Keratinocyte (primary cell): ENCODE measurements at regions not wholly inside any gene's neighbourhood (a gene's known extent, or its start where the extent isn't known, plus 50 kb on each side); places are given as distances from the start of the nearest gene placed in this dataset.

Source experiments
- DNase-seq: peaks from one replicate; pipeline ENCODE4 v3.0.0-alpha.2; 2011; ENCODE audit warnings: low read depth, missing footprints, low spot score
- FAIRE-seq: peaks from 2 replicates; lab custom pipeline; 2011; peaks lifted over from hg19 to GRCh38; lab: Jason Lieb, UNC
- H2AFZ ChIP-seq: 2 replicates; pipeline ENCODE4 v1.6.0; 2012; ENCODE audit warnings: low read length, control low read depth, inconsistent platforms; ENCODE audit not compliant: control insufficient read depth
- H3K27ac ChIP-seq: 2 replicates; pipeline ENCODE4 v1.5.1; 2011; ENCODE audit warnings: low read length; ENCODE audit not compliant: control insufficient read depth, insufficient read depth
- H3K27me3 ChIP-seq: 3 replicates; pipeline ENCODE4 v1.6.0; 2011; ENCODE audit warnings: low read length; ENCODE audit not compliant: control insufficient read depth, insufficient read depth; ENCODE audit errors: extremely low read depth
- H3K36me3 ChIP-seq, 2 experiments: 2 replicates in 1 of 2; 3 replicates in 1 of 2; pipeline ENCODE4 v1.5.1; 2011; ENCODE audit warnings: low read length in 2 of 2, mild to moderate bottlenecking in 1 of 2; ENCODE audit not compliant: control insufficient read depth in 2 of 2, insufficient read depth in 2 of 2; ENCODE audit errors: extremely low read depth in 1 of 2
- H3K4me1 ChIP-seq: 3 replicates; pipeline ENCODE4 v1.5.1; 2011; ENCODE audit warnings: low read length; ENCODE audit not compliant: control insufficient read depth, insufficient read depth; ENCODE audit errors: extremely low read depth
- H3K4me2 ChIP-seq: 3 replicates; pipeline ENCODE4 v1.6.0; 2011; ENCODE audit warnings: low read depth, low read length; ENCODE audit not compliant: control insufficient read depth, insufficient read depth; ENCODE audit errors: extremely low read depth
- H3K4me3 ChIP-seq, 3 experiments: fragments of 200-600 bp in 1 of 3; sonication (generic) in 1 of 3; 2 replicates in 2 of 3; 3 replicates in 1 of 3; pipeline ENCODE4 v1.5.1; 2011 to 2016; ENCODE audit warnings: low read length in 3 of 3, mild to moderate bottlenecking in 3 of 3, control low read depth in 2 of 3, inconsistent platforms in 1 of 3, low read depth in 1 of 3, mixed read lengths in 1 of 3, mixed run types in 1 of 3, moderate library complexity in 1 of 3; ENCODE audit not compliant: control insufficient read depth in 2 of 3, insufficient read depth in 2 of 3; ENCODE audit errors: extremely low read depth in 1 of 3
- H3K79me2 ChIP-seq: 2 replicates; pipeline ENCODE4 v1.6.0; 2012; ENCODE audit warnings: low read length; ENCODE audit not compliant: control insufficient read depth, insufficient read depth
- H3K9ac ChIP-seq: 3 replicates; pipeline ENCODE4 v1.6.0; 2011; ENCODE audit warnings: low read length; ENCODE audit not compliant: control insufficient read depth, insufficient read depth; ENCODE audit errors: extremely low read depth
- H3K9me1 ChIP-seq: 3 replicates; pipeline ENCODE4 v1.6.0; 2011; ENCODE audit warnings: low read length; ENCODE audit not compliant: control insufficient read depth, insufficient read depth; ENCODE audit errors: extremely low read depth
- H3K9me3 ChIP-seq: 2 replicates; pipeline ENCODE4 v1.5.1; 2012; ENCODE audit warnings: low read depth, low read length; ENCODE audit not compliant: control insufficient read depth
- H4K20me1 ChIP-seq: 3 replicates; pipeline ENCODE4 v1.6.0; 2011; ENCODE audit warnings: low read length; ENCODE audit not compliant: control insufficient read depth, insufficient read depth; ENCODE audit errors: extremely low read depth
- EZH2 ChIP-seq: IDR thresholded peaks from one replicate; pipeline ENCODE4 v1.6.1; 2012; ENCODE audit warnings: inconsistent platforms, mild to moderate bottlenecking, low read length, moderate library complexity
- dilution Hi-C: fragments of 300-500 bp; cut with MboI; formaldehyde crosslinking; loops from one replicate; pipeline ENCODE4 v1.7.0; 2020; ENCODE audit warnings: low sequenced_read_pairs; ENCODE audit not compliant: extremely low pct_ligation_motif_present
- TF ChIP-seq, protein P1 (sequence below), 3 experiments: IDR thresholded peaks in 1 of 3; conservative IDR thresholded peaks in 1 of 3; optimal IDR thresholded peaks in 1 of 3; 2 replicates in 2 of 3; 3 replicates in 1 of 3; pipeline versions ENCODE3 to v1.5.1; 2011; ENCODE audit warnings: low read length in 3 of 3, mild to moderate bottlenecking in 3 of 3, moderate library complexity in 2 of 3, control low read depth in 1 of 3, inconsistent platforms in 1 of 3; ENCODE audit not compliant: insufficient read depth in 2 of 3; ENCODE audit errors: extremely low read depth in 1 of 3

DNA sequence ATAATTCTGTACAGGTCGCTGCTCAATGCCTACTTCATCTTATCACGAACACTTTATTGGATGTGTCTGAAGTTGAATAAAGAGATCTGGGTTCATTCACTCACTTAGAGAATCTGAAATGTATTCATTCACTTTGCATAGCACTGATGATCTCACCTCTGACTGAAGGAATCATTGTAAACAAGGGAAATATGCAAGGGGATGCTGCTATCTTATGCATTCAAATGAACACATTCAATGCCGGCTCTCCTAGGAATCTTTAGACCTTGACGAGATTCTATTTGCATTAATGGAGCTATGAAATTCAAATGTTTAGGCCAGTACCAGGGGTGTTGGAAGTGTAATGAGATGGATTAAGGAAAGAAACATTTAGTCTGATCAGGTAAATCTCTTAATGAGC is 200.6 kb upstream of the COBL start:
- no peak overlapping the region for H2AFZ ChIP-seq
- no peaks in the 10 kb centered on the region for H3K79me2 ChIP-seq
- no peaks in the 10 kb centered on the region for H3K4me1 ChIP-seq
- no peaks in the 10 kb centered on the region for H3K9me1 ChIP-seq
- FAIRE-seq (no peak), DNase-seq (no peak)
- no peaks in the 10 kb centered on the region for H3K27me3 ChIP-seq
- H3K4me3 ChIP-seq: no peak overlapping the region
- dilution Hi-C loops: no loop called here
- H3K4me2 ChIP-seq: no peak overlapping the region
- no peak overlapping the region for H3K9ac ChIP-seq
- no peaks in the 10 kb centered on the region for H4K20me1 ChIP-seq
- peaks cover 2% of the 10 kb centered on the region for H3K9me3 ChIP-seq
- no peaks in the 10 kb centered on the region for H3K36me3 ChIP-seq
- no peak overlapping the region for H3K27ac ChIP-seq
- TF ChIP-seq EZH2: no peak
- TF ChIP-seq, protein P1, sequence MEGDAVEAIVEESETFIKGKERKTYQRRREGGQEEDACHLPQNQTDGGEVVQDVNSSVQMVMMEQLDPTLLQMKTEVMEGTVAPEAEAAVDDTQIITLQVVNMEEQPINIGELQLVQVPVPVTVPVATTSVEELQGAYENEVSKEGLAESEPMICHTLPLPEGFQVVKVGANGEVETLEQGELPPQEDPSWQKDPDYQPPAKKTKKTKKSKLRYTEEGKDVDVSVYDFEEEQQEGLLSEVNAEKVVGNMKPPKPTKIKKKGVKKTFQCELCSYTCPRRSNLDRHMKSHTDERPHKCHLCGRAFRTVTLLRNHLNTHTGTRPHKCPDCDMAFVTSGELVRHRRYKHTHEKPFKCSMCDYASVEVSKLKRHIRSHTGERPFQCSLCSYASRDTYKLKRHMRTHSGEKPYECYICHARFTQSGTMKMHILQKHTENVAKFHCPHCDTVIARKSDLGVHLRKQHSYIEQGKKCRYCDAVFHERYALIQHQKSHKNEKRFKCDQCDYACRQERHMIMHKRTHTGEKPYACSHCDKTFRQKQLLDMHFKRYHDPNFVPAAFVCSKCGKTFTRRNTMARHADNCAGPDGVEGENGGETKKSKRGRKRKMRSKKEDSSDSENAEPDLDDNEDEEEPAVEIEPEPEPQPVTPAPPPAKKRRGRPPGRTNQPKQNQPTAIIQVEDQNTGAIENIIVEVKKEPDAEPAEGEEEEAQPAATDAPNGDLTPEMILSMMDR (optimal IDR thresholded peaks at IDR 0.05 in 1 of 3, IDR thresholded peaks at IDR 0.05 in 1 of 3, conservative IDR thresholded peaks at IDR 0.05 in 1 of 3; ENCODE audit: extremely low read depth in 1 of 3, insufficient read depth in 2 of 3, low read length in 3 of 3): no peak

DNA sequence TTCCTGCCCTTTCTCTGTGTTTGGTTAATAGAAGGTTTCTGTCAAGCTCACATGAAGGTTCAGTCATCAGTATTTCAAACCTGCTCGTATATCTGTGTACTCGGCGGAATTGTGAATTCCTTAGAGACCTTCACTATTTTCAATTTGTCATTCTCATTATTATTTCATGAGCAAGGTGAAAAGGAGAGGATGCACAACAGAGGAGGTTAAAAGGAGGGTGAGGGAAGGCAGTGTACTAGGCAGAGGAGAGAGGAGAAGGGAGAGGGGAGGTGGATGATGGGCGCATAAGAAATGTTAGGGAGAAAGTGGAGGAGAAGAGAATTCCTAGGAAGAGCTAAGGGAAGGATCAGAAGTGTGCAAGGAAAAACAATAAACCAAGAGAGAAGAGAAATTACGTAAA is 185.0 kb upstream of the COBL start:
- H2AFZ ChIP-seq: no peak overlapping the region
- no peak overlapping the region for H3K4me3 ChIP-seq
- DNase-seq: no peak
- H3K9me1 ChIP-seq: no peaks in the 10 kb centered on the region
- H3K9ac ChIP-seq: no peak overlapping the region
- no peak overlapping the region for H3K4me2 ChIP-seq
- no peaks in the 10 kb centered on the region for H3K79me2 ChIP-seq
- H3K27ac ChIP-seq: no peak overlapping the region
- dilution Hi-C loops: no loop called here
- no peaks in the 10 kb centered on the region for H3K9me3 ChIP-seq
- no peaks in the 10 kb centered on the region for H4K20me1 ChIP-seq
- no peaks in the 10 kb centered on the region for H3K36me3 ChIP-seq
- H3K27me3 ChIP-seq: no peaks in the 10 kb centered on the region
- no peaks in the 10 kb centered on the region for H3K4me1 ChIP-seq
- TF ChIP-seq, protein P1 (optimal IDR thresholded peaks at IDR 0.05 in 1 of 3, IDR thresholded peaks at IDR 0.05 in 1 of 3, conservative IDR thresholded peaks at IDR 0.05 in 1 of 3; ENCODE audit: extremely low read depth in 1 of 3, insufficient read depth in 2 of 3, low read length in 3 of 3): no peak
- TF ChIP-seq EZH2: no peak
- no peak for FAIRE-seq
